ENCODE measurements at regions not wholly inside any gene's neighbourhood (a gene's known extent, or its start where the extent isn't known, plus 50 kb on each side); places are given as distances from the start of the nearest gene placed in this dataset.

- Histone ChIP-seq H3K4me1 (no peaks in the 10 kb centered on the region), H3K36me3 (no peaks in the 10 kb centered on the region), H3K9me3 (no peaks in the 10 kb centered on the region), H3K4me3 (ENCODE audit: low read depth, low read length) (no peak overlapping the region), H3K27me3 (no peaks in the 10 kb centered on the region)
- TF ChIP-seq CTCF (IDR thresholded peaks at IDR 0.05; ENCODE audit: low read depth, low read length): no peak
- no peak for DNase-seq
These were observed 279.8 kb upstream of the BOD1L1 start for GRCh38 chr4:13907255-13907751.

GRCh38 chr4:13908455-13908854 is 280.9 kb upstream of the BOD1L1 start:
- DNase-seq: no peak
- Histone ChIP-seq H3K36me3 (no peaks in the 10 kb centered on the region), H3K4me1 (no peaks in the 10 kb centered on the region)

DNA sequence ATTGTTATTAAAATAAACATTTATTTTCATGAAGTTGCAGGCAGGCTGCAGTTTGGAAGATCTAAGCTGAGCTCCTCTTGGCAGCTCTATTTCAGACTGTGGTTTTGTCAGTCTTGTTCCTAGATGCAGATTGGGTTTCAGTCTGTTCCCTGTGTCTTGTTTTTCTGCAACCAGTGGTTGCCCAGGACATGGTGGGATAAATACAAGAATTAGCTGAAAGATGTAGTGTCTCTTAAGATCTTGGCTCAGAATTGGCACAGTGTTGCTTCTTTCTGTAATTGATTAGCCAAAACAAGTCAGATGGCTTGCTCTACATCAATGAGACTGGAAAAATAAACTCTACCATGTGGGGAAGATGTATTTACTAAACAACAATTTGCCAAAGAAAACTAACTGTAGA is 283.0 kb upstream of the BOD1L1 start:
- no peaks in the 10 kb centered on the region for H3K9me3 ChIP-seq
- TF ChIP-seq CTCF (IDR thresholded peaks at IDR 0.05; ENCODE audit: low read depth, low read length): no peak
- no peaks in the 10 kb centered on the region for H3K36me3 ChIP-seq
- H3K27me3 ChIP-seq: no peaks in the 10 kb centered on the region
- H3K4me3 ChIP-seq (ENCODE audit: low read depth, low read length): no peak overlapping the region
- no peak for DNase-seq
- no peaks in the 10 kb centered on the region for H3K4me1 ChIP-seq

More at GRCh38 chr4:13908455-13908854, 280.9 kb upstream of the BOD1L1 start:
- H3K9me3 ChIP-seq: no peaks in the 10 kb centered on the region
- no peak overlapping the region for H3K4me3 ChIP-seq (ENCODE audit: low read depth, low read length)
- H3K27me3 ChIP-seq: no peaks in the 10 kb centered on the region
- no peak for TF ChIP-seq CTCF (IDR thresholded peaks at IDR 0.05; ENCODE audit: low read depth, low read length)

DNA sequence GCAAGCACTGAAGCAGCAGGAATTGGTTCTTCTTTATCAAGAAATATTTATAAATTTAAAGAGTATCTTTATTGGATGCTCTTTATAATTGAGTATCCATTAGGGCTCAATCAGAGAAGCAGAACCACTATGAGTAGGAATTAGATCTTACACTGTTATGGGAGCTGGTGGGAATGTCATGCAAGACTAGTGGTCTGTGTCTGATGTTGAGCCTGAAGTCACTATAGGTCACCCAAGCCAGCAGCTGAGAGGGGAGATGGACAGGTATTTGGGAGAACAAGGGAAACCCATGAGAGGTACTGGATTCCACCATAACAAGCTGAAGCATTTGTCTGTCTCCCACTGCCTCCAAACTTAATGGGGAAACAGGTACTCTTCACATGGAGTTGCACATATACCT is 283.7 kb upstream of the BOD1L1 start:
- Histone ChIP-seq H3K27me3 (no peaks in the 10 kb centered on the region), H3K4me3 (ENCODE audit: low read depth, low read length) (no peak overlapping the region), H3K9me3 (no peaks in the 10 kb centered on the region), H3K4me1 (no peaks in the 10 kb centered on the region), H3K36me3 (no peaks in the 10 kb centered on the region)
- no peak for DNase-seq
- no peak for TF ChIP-seq CTCF (IDR thresholded peaks at IDR 0.05; ENCODE audit: low read depth, low read length)

DNA sequence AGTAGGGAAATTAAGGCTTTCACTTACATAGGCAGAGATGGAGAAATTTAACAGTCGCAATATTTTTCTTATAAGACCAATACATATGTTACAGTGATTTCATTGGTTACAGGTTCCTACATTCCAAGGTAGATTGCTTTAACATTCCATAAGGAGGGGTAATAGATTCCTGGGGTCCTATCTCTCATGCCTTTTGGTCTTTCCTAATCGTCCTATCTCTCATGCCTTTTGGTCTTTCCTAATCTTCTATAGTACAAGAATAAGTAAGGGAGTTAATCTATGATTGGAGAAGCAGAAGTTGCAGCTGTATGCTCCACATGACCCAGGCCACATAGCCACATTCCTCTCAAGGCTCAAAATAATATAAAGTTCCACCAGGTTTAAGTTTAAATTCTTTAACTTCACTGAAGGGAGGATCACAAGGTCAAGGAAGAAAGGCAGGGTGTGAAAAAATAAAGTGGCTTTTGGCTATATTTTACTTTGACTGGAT is 285.0 kb upstream of the BOD1L1 start:
- DNase-seq: no peak
- Histone ChIP-seq H3K27me3 (no peaks in the 10 kb centered on the region), H3K4me1 (no peaks in the 10 kb centered on the region), H3K36me3 (no peaks in the 10 kb centered on the region), H3K4me3 (ENCODE audit: low read depth, low read length) (no peak overlapping the region), H3K9me3 (no peaks in the 10 kb centered on the region)
- no peak for TF ChIP-seq CTCF (IDR thresholded peaks at IDR 0.05; ENCODE audit: low read depth, low read length)

DNA sequence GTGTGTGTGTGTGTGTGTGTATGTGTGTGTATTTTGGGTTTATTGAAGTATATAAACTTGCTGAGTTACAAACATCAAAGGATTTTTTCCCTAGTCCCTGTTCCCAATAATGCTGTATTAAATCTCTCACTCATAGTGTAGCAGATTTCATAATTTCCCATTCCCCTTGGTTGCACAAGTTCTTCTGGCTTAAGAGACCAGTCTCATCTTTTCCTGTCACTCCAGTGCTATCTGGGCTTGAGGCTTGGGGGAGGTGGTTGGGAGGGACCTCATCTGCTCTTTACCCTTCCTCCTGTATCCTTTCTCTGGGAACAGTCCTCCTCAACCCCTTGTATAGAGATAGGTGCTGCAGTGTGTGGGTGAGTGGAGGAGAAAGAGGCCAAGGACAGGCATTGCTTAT is 285.4 kb upstream of the BOD1L1 start:
- TF ChIP-seq CTCF (IDR thresholded peaks at IDR 0.05; ENCODE audit: low read depth, low read length): no peak
- H3K4me3 ChIP-seq (ENCODE audit: low read depth, low read length): no peak overlapping the region
- no peaks in the 10 kb centered on the region for H3K9me3 ChIP-seq
- H3K27me3 ChIP-seq: no peaks in the 10 kb centered on the region
- DNase-seq: no peak
- no peaks in the 10 kb centered on the region for H3K36me3 ChIP-seq
- no peaks in the 10 kb centered on the region for H3K4me1 ChIP-seq

All from BE2C (cell line).